ENCODE measurements at regions not wholly inside any gene's neighbourhood (a gene's known extent, or its start where the extent isn't known, plus 50 kb on each side); places are given as distances from the start of the nearest gene placed in this dataset.
"Not testable (repeated sequence)": the region's sequence is repeated elsewhere in the genome, so short reads cannot be mapped to it uniquely, and the experiment has no call there.

DNA sequence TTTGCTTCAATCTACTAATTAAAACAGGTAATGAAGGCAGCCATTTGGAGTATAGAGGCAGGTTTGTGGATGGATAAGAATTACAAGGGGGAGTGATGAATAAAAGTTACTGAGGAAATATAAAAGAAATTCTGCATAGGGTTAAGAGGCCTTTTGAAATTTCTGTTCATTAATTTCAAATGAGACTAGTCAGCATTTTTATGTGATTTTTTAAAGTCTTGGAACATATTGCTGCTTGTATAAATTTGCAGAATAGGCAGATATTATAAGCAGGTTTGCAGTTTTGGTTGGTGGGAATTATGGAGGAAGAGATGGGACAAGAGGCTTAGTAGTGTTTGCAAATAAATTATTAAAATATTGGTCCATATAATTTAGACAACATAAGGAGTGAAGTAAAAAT, 750.4 kb upstream of the AGA start:
- DNase-seq, result no peak

DNA sequence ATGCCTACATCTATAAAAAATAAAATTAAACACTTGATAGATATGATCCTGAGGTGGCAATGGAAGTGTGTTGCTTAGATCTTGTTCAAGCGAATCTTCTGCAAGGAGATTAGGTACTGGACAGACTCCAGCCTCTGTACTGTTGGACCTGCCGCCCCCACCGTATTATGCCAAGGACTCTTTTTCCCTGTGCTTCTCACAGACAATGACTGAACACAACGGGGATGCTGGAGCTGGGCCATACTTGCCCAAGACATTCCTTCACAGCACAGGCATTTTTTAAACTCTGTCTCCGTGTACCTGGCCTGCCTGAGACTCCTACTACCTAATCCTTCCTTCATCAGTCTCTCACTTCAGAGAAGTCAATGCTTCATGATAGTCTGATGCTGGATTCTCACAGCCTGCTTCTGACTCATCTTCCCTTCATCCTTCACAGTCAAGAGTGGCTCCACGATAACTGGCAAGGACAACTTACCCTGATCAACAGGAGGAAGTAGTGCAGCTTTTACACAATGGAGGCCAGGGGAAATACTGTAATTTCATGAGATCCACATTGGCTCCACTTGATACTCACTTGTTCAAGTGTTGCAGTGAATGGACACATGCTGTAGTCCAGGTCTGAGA, 754.6 kb upstream of the AGA start:
- DNase-seq, result no peak

DNA sequence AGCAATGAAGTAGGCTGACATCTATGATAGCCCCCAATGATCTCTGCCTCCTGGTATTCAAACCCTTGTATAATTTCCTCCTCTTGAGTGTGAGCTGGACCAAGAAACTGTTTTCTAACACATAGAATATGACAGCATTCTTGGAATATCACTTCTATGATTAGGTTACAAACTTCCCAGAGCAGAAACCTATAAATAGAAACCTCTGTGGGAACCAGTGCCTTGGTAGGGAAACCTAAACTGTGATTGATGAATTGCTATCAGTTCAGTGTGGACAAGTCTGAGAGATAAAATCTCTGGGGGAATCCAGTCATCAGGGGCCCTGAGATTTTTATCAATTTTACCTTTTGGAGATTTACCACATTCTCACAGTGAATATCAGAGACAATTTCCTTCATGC, 756.5 kb upstream of the AGA start:
- no peak for DNase-seq

DNA sequence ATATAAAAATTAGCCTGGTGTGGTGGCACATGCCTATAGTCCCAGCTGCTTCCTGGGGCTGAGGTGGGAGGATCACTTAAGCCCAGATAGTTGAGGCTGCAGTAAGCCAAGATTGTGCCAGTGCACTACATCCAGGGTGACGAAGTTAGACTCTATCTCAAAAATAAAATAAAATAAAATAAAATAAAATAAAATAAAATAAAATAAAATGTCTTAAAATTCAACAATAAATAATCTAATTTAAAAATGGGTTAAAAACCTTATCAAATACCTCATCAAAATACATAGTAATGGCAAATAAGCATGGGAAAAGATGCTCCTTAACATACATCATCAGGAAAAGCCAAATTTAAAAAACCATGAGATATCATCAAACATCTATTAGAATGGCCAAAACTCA, 760.2 kb upstream of the AGA start:
- no peak for DNase-seq

DNA sequence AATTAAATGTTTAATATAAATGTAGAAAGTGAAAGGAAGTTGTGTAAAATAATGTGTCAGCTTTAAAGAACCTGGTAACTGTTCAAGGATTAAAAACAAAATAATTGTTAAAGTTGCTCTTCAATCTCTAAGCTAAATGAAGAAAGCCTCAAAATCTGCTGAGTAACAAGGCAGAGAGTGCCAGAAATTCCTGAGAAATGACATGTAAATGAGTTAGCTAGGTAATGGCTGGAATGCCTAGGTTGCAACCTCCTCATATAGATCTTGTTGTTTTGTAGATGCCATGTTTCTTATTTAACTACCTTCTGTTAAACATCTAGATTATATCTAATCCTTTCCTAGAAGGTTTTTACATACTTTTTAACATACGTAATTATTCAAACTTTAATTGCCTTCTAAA, 763.6 kb upstream of the AGA start:
- no peak for DNase-seq

DNA sequence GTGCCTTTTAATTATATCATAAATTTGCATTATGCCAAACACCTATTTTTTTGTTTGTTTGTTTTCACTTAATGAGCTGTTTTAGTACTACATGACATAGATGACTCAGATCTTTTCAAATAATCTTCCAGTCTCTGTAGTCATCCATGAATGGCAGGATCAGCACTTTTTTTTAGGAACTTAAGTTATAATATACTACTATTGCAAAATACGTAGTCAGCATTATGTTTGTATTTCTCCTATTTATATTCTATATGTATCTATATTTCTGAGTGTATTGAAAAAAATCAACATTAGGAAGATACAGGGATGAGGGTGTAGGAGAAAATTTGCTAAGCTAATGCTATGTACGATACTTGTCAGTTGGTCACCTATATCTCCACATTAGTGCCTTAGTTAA, 773.1 kb upstream of the AGA start:
- no peak for DNase-seq

DNA sequence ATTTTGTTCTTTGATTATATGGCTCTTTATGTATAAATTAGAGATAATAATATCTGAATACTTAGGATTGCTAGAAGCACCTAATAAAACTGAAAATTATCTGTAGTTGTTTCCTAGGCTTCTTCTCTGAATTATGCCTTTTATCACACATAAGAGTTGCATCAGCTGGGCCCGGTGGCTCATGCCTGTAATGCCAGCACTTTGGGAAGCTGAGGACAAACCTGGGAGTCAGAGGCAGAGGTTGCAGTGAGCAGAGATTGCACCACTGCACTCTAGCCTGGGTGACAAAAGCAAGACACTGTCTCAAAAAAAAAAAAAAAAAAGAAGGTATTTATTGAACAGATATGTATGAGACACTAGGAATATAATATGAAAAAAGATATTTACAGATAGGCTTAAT, 773.5 kb upstream of the AGA start:
- DNase-seq, result no peak

DNA sequence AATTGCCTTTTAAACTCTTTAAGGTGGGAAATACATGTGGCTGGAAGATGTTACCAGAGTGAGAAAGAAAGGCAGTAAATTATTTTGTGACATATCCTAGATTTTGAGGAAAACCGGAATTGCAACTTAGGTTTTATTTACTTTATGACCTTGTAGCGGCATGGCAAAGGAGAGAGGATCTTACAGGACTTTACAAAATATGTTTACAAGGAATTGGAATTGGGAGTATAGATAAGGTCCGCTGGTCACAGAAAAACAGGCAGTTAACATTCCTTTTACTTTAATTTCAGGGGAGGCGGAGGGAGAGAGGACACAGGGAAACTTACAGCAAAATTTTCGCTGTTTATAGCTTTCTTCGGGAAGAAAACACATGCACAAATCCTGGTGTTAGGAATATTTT, 784.2 kb upstream of the AGA start:
- not testable (repeated sequence) for DNase-seq

DNA sequence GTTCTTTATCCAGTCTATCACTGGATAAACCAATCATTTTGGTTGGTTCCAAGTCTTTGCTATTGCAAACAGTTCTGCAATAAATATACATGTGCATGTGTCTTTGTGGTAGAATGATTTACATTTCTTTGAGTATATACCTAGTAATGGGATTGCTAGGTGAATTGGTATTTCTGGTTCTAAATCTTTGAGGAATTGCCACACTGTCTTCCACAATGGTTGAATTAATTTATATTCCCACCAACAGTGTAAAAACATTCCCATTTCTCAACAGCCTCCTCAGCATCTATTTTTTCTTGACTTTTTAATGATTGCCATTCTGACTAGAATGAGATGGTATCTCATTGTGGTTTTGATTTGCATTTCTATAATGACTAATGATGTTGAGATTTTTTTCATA, 791.7 kb upstream of the AGA start:
- DNase-seq, result no peak

DNA sequence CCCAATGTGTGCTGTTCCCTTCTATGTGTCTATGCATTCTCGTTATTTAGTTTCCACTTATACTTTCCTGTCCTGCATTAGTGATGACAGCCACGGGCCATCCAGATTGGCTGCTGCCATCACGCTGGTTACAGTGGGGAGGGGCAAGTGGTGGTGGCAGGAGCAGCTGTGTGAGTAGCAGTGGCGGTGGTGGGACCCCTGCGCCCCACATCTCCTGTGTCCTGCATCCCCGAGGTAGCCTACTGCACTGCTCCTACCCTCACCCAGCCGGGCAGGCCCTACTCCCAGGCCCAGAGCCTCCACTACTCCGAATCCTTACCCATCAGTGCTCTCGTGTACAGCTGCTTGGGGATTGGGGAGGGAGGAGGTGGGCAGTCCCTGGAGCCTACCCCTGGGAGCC, 798.7 kb upstream of the AGA start:
- DNase-seq, result no peak

DNA sequence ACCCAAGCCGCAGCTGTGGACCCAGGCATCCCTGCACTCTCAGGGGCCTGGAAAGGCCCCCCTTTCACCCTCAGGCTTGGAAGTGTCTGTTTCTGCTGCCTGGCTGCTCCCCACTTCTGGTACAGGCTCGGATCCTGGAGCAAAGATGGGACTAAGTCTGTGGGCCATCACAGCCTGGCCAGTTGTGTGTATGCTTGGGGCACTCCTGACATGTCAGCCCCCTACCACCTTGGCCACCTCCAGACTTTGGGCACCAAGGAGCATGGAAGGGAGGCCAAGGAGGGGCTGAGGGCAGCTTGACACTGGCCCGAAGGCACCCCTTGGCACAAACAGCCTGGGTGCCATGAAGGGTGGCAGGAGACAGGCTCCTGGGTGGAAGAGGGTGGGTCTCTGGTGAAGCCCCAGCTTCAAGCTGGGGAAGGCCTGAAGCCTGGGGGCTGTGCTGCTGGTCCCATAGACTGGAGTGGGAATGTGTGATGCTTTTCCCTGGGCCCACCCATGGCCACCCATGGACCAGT, 799.4 kb upstream of the AGA start:
- no peak for DNase-seq

DNA sequence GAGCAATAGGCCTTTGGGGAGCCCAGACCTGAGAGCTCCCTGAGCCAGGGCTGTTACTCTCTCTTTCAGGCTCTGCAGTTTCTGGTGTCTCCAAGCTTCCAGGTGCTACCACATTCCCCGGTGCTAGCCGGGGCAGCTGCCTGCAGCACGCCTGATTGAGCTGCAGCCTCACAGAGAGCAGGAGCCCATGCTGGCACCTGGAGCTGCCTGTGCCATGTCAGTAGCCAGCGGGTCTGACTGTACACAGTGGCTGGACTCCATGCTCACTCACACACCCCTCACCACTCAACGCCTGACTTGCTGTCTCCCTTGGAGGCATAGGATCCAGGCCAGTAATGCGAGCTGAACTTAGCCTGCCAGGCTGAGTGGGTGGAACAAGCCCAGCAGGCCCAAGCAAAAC, 800.4 kb upstream of the AGA start:
- no peak for DNase-seq

DNA sequence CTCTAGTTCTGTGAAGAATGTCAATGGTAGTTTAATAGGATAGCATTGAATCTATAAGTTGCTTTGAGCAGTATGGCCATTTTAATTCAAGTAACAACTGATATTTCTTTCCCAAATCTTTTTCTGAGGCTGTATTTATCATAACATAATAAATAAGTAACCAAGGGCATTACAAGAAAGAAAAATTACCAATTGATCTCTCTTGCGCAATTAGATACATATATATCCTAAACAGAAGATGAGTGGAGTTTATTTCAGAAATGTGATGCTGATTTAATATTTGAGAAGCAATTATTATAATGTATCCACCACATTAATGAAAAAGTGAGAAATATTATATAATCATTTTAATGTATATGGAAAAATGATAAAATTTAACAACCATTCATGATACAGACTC, 802.5 kb upstream of the AGA start:
- DNase-seq, result no peak

DNA sequence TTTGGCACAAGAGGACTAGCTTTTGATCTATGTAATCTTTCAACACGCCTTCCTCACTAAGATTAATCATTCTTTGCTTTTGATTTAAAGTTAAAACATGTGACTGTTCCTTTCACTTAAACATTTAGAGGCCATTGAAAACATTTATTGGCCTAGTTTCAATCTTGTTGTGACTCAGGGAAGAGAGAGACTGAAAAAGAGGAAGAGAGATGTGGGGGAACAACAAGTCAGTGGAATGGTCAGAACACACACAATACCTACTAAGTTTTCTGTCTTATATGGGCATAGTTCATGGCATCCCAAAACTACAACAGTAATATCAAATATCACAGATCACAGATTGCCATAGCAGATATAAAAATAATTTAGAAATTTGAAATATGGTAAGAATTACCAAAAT, 812.9 kb upstream of the AGA start:
- DNase-seq, result no peak

DNA sequence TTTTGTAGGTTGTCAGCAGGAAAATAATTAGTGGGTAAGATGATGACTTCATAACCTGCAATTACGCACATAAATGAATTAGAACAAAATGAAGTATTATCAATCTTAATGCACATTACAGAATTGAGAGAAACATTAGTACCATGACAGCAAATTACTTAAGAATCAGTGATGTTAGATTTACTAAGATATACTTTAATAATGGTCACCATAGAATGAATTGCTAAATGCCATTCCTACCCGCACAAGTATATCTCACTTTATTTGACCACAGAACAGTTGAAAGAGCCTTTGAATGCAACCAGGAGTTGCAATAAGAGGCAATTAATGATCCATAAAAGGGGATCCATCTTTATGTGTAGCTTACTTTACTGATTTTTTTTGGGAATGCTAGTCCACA, 816.4 kb upstream of the AGA start:
- no peak for DNase-seq

DNA sequence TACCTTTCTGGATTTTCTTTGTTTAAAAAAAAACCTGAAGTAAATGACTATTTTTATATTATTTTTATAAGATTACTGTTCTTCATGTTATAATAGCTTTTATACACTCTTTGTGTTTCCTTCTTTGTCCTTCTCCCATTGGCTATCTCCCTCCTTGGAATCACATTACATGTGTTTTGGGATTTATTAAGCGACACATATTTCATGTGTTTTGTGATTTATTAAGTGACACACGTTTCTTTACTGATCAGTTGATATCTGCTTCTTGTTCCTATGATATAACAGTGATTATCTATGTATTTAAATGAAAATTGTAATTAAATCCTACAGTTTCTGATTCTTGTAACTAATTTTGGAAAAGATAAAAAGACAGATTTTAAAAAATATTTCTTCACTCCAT, 817.3 kb upstream of the AGA start:
- DNase-seq, result no peak

DNA sequence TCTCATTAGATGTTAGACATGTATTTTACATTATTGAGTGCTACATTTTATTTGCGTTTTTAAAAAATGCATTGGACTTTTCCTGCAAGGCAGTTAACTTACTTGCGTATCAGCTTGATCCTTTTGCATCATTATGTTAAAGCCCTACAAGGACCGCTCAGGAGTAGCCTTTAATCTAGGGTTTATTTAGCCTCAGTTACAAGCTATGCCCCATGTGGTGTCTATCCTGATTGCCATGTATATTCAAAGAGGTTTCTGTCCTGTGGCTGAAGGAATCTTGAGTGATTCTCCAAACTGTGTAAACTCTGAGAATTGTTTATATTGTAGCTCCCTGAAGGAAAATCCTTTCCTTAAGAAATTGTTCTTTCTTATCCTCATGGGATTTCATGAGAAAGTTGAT, 821.8 kb upstream of the AGA start:
- DNase-seq, result no peak

DNA sequence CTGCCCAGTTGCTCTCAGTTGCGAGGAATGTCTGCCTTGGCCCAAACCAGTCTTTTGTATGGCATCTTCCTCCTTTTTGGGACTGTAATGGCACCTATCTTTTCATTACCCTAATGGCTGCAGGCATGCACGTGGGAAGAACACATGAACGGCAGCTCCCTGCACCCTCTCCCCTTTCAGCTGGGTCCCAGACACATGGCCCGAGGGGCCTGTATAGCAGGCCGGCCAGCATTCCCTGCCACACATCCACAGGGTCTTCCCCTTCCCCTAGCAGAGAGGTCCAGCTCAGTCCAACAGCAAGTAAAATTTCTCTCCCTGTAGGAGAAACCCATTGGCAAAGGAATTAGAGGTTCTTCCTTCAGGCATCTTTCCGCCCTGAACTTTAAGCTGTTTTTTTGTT, 829.1 kb upstream of the AGA start:
- no peak for DNase-seq

DNA sequence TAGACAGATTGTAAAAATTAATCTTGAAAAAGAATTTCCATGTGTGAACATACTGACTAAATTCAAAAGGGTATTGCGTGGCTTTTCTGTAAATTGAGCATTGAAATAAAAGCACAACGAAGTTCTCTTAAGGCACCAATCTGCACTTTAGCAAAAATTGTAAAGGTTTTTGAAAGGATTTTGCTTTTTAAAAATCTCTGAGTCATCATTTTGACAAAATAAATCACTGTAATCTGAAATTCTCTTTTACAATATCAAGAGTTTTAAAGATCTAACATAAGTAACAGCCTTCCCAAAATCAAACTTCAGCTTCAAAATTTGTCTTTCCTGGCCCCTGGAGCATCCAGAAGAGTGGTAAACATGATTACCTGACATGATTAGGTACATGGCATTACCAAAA, 830.9 kb upstream of the AGA start:
- DNase-seq, result no peak

DNA sequence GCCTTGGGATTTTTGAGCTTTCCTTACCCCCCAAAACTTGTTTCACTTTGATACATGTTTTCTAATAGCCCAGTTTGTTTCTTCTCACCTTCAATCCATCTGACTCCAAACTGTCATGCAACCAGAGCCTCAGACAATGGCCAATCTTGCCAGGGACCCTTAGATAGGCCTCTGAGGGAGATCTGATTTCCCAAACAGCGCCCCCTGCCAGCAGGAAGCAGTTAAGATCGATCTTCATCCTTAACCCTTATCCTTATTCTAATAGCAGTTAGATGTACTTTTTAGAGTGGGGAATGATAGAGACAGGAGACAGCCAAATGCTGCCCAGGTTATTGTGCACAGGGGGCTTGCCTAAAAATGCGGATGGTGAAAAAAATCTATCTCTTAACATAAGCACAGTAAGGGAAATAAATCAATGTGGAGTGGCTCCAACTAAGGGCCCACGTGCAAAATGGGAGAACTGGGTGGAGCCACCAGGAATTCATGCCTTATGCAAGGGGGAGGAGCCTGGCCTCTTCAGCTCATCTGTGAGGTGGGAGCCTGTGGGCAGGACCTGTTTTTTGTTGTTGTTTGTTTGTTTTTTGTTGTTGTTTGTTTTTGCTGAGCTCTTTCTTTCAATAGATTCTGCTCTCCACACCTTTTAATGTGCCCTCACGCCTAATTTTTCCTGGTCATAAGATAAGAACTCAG, 833.6 kb upstream of the AGA start:
- no peak for DNase-seq

DNA sequence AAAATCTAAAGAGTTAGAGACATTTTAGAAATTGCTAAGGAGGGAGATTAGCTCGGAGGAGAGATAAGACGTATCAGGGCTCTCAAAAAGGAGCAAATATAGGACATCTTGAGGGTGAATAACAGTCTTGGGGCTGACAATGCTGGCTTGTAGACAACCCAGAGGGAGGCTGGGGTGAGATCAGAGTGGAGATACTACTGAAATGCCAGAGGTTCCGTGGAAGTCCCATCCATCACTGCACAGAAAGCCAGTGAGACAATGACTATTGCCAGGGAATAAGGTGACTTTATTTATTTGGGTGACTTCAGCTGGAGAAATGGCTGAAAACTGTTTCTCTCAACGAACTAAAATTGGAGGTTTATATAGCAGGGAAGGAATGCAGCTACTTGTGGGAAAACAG, 838.1 kb upstream of the AGA start:
- no peak for DNase-seq

DNA sequence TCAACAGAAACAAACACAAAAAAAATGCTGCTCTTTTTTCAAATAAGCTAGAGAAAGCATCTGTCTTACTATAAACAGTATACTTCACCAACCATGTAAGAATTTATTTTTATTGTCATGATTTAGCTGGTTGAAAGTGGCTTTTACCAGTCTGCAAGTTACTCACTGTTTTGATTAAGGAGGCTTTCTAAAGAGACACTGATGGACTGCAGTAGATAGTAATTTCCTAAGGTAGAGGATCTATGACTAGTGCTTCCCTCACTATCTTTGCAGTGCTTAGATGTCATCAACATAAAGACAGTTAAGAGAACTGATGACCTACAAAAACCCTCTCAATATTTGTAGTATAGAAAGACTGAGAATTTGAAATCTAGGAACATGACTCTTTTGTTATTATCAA, 846.2 kb upstream of the AGA start:
- DNase-seq, result no peak

DNA sequence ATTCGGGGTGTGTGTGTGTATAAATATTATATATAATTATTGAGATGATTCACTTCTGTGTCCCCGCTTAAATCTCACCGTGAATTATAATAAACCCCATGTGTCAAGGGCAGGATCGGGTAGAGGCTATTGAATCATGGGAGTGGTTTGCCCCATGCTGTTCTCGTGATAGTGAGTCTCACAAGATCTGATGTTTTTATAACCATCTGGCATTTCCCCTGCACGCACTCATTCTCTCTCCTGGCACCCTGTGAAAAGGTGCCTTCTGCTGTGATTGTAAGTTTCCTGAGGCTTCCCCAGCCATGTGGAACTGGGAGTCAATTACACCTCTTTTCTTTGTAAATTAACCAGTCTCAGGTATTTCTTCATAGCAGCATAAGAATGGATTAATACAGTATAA, 851.4 kb upstream of the AGA start:
- no peak for DNase-seq

DNA sequence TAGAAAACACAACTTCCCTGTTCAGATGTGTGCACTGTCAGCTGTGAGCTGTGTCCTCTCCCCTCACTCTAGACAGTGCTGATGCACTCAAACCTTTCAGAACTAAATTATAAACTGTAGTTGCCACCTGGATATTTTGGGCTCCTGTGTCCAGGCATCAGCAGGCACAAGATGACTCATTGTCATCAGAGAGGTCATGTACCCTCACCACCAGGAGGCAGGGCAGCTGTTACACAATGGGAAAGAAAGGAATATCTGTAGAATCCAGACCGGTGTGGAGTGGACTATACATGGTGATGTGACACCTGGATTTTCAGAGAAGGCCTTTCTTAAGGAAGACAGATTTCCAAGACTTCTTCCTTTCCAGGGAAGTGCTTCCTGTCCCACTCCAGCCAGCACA, 854.4 kb upstream of the AGA start:
- no peak for DNase-seq

DNA sequence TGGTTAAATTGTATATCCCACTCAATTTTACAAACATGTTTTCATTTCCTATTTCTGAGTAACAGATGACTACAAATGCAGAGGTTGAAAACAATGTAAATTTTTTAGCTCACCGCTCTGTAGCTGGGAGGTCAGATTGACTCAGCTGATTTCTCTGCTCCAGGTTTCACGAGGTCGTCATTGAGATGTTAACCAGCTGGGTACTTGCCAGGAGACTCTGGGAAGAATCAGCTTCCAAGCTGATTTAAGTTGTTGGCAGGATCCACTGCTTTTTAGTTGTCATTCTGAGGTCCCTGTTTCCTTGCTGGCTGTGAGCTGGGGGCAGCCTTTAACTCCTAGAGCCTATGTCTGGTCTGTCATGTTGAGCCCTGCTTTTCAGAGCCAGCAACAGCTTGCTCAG, 864.3 kb upstream of the AGA start:
- no peak for DNase-seq

All from amniotic stem cell (primary cell).